Astrocyte (in vitro differentiated cells and primary cell): ENCODE measurements at regions not wholly inside any gene's neighbourhood (a gene's known extent, or its start where the extent isn't known, plus 50 kb on each side); places are given as distances from the start of the nearest gene placed in this dataset.

ENCODE experiments used
- DNase-seq: peaks from one replicate; pipeline ENCODE4 v3.0.0-alpha.2; 2010; ENCODE audit warnings: low read depth
- FAIRE-seq: peaks from 2 replicates; lab custom pipeline; 2011; peaks lifted over from hg19 to GRCh38; lab: Jason Lieb, UNC
- H2AFZ ChIP-seq: 2 replicates; pipeline ENCODE4 v1.6.0; 2012; ENCODE audit warnings: low read depth, low read length, inconsistent platforms
- H3K27ac ChIP-seq: 2 replicates; pipeline ENCODE4 v1.5.1; 2011; ENCODE audit warnings: low read depth, low read length, inconsistent platforms
- H3K27me3 ChIP-seq: 2 replicates; pipeline ENCODE4 v1.6.0; 2011; ENCODE audit warnings: low read length, inconsistent platforms; ENCODE audit not compliant: insufficient read depth
- H3K36me3 ChIP-seq: 2 replicates; pipeline ENCODE4 v1.5.1; 2011; ENCODE audit warnings: low read length, inconsistent platforms; ENCODE audit not compliant: insufficient read depth
- H3K4me1 ChIP-seq: 2 replicates; pipeline ENCODE4 v1.5.1; 2011; ENCODE audit warnings: low read length, inconsistent platforms; ENCODE audit not compliant: insufficient read depth
- H3K4me2 ChIP-seq: 2 replicates; pipeline ENCODE4 v1.6.0; 2012; ENCODE audit warnings: low read length, inconsistent platforms
- H3K4me3 ChIP-seq: 2 replicates; pipeline ENCODE4 v1.5.1; 2011; ENCODE audit warnings: low read depth, mild to moderate bottlenecking, low read length, inconsistent platforms; ENCODE audit not compliant: insufficient read depth
- H3K79me2 ChIP-seq: 2 replicates; pipeline ENCODE4 v1.6.0; 2012; ENCODE audit warnings: mild to moderate bottlenecking, low read length, inconsistent platforms; ENCODE audit not compliant: insufficient read depth
- H3K9ac ChIP-seq: 2 replicates; pipeline ENCODE4 v1.6.0; 2012; ENCODE audit warnings: mild to moderate bottlenecking, low read length, inconsistent platforms
- H3K9me3 ChIP-seq: 2 replicates; pipeline ENCODE4 v1.5.1; 2012; ENCODE audit warnings: low read depth, mild to moderate bottlenecking, low read length, inconsistent platforms; ENCODE audit not compliant: insufficient read depth
- H4K20me1 ChIP-seq: 2 replicates; pipeline ENCODE4 v1.6.0; 2012; ENCODE audit warnings: low read length, inconsistent platforms; ENCODE audit not compliant: insufficient read depth
- H3K27ac Mint-ChIP-seq: one replicate; pipeline ENCODE4 v1.8.0; 2021; ENCODE audit warnings: mild to moderate bottlenecking, mixed read lengths; ENCODE audit not compliant: unreplicated experiment
- H3K27me3 Mint-ChIP-seq: one replicate; pipeline ENCODE4 v1.8.0; 2021; ENCODE audit warnings: low read depth, mixed read lengths; ENCODE audit not compliant: unreplicated experiment
- H3K36me3 Mint-ChIP-seq: one replicate; pipeline ENCODE4 v1.8.0; 2021; ENCODE audit warnings: low read depth, mixed read lengths; ENCODE audit not compliant: unreplicated experiment
- H3K4me1 Mint-ChIP-seq: one replicate; pipeline ENCODE4 v1.8.0; 2021; ENCODE audit warnings: low read depth, mixed read lengths; ENCODE audit not compliant: unreplicated experiment
- H3K4me3 Mint-ChIP-seq: one replicate; pipeline ENCODE4 v1.8.0; 2021; ENCODE audit warnings: mild to moderate bottlenecking, moderate library complexity, mixed read lengths; ENCODE audit not compliant: unreplicated experiment
- H3K9me3 Mint-ChIP-seq: one replicate; pipeline ENCODE4 v1.8.0; 2021; ENCODE audit warnings: mild to moderate bottlenecking, mixed read lengths; ENCODE audit not compliant: unreplicated experiment
- EZH2 ChIP-seq: IDR thresholded peaks from 2 replicates; pipeline ENCODE4 v1.6.1; 2012; ENCODE audit warnings: mild to moderate bottlenecking, low read length, inconsistent platforms; ENCODE audit not compliant: insufficient read depth
- TF ChIP-seq, protein P1 (sequence below): IDR thresholded peaks from 2 replicates; pipeline ENCODE4 v1.5.1; 2011; ENCODE audit warnings: low read depth, mild to moderate bottlenecking, inconsistent platforms, low read length, moderate library complexity; ENCODE audit not compliant: insufficient read depth

DNA sequence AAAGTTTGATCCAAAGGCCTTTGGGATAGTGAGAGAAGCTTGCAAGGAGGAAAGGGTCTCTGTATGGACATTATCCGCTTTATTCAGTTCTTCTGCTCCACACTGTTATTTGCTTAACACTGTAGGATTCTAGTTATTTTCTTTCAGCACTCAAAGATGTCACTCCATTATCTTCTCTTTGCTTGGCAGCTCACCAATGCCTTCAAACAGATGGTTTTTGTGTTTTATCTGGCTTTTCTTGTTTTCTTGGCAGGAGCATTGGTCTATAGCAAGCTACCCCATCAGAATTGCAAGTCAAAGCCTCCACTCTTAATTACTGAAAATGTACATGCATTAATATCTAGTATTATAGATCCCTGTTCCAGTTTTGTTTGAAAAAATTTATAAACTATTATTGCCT is 138.8 kb downstream of the EVA1A start:
- H3K9me3 Mint-ChIP-seq, result no peaks in the 10 kb centered on the region
- H3K27me3 Mint-ChIP-seq, result peaks cover 4% of the 10 kb centered on the region
- Histone ChIP-seq H3K9me3 (no peaks in the 10 kb centered on the region), H3K9ac (no peak overlapping the region), H3K4me2 (no peak overlapping the region), H3K4me1 (no peaks in the 10 kb centered on the region), H3K27me3 (no peaks in the 10 kb centered on the region), H2AFZ (no peak overlapping the region), H3K27ac (no peak overlapping the region), H3K36me3 (no peaks in the 10 kb centered on the region), H3K79me2 (no peaks in the 10 kb centered on the region), H4K20me1 (no peaks in the 10 kb centered on the region), H3K4me3 (no peak overlapping the region)
- H3K4me3 Mint-ChIP-seq, result no peak overlapping the region
- DNase-seq (no peak), FAIRE-seq (no peak)
- no peak overlapping the region for H3K27ac Mint-ChIP-seq
- no peaks in the 10 kb centered on the region for H3K4me1 Mint-ChIP-seq
- H3K36me3 Mint-ChIP-seq, result no peaks in the 10 kb centered on the region
- TF ChIP-seq, protein P1, sequence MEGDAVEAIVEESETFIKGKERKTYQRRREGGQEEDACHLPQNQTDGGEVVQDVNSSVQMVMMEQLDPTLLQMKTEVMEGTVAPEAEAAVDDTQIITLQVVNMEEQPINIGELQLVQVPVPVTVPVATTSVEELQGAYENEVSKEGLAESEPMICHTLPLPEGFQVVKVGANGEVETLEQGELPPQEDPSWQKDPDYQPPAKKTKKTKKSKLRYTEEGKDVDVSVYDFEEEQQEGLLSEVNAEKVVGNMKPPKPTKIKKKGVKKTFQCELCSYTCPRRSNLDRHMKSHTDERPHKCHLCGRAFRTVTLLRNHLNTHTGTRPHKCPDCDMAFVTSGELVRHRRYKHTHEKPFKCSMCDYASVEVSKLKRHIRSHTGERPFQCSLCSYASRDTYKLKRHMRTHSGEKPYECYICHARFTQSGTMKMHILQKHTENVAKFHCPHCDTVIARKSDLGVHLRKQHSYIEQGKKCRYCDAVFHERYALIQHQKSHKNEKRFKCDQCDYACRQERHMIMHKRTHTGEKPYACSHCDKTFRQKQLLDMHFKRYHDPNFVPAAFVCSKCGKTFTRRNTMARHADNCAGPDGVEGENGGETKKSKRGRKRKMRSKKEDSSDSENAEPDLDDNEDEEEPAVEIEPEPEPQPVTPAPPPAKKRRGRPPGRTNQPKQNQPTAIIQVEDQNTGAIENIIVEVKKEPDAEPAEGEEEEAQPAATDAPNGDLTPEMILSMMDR, result no peak
- no peak for TF ChIP-seq EZH2

DNA sequence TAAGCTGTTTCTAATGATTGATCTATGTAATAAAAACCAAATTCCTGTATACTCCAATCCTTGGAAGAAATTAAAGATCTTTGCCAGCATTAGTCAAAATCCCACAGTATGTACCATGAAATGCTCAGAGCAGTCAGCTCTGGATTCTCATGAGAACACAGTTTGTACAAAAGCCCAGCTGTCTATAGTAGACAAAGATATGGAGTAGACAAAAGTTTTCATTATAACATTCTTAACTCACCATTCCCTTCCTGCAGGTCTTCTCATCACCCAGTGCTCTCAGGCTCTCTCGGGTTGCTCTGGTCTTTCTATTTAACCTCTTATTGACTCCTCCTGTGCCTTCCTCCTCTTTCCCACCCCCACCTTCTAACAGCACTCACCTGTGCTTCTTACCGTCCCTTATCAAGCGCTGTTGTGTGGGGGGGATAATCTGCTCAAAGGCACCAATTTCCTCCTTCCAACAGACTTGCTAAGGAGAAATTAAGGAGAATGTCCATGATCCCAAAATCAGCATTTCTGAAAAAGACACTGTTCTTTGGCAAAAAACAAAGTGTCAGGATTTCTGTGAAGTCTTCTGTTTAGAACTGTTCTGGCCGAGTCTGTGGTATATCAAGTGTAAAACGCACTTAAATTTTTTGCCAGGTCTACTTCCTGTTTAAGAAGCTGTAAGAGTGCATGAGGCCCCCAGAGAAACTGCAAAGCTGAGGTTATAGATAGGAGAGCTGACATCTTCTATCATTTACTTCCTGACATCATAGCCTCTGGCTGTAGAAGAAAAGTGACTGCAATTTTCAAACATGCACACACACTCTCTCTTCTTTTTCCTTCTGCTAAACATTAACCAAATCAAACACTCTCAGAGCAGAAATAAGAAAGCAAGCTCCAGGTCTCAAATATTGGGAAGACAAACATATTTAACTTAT is 144.1 kb downstream of the EVA1A start:
- Mint-ChIP-seq H3K4me3 (no peak overlapping the region), H3K36me3 (no peaks in the 10 kb centered on the region), H3K4me1 (peaks cover 7% of the 10 kb centered on the region), H3K9me3 (no peaks in the 10 kb centered on the region), H3K27ac (no peak overlapping the region), H3K27me3 (peaks cover 4% of the 10 kb centered on the region)
- H3K36me3 ChIP-seq, result no peaks in the 10 kb centered on the region
- no peaks in the 10 kb centered on the region for H3K79me2 ChIP-seq
- no peak overlapping the region for H2AFZ ChIP-seq
- H3K9ac ChIP-seq, result no peak overlapping the region
- no peaks in the 10 kb centered on the region for H4K20me1 ChIP-seq
- no peaks in the 10 kb centered on the region for H3K27me3 ChIP-seq
- H3K27ac ChIP-seq, result no peak overlapping the region
- H3K4me1 ChIP-seq, result no peaks in the 10 kb centered on the region
- TF ChIP-seq EZH2, result no peak
- TF ChIP-seq, protein P1, result no peak
- H3K4me2 ChIP-seq, result no peak overlapping the region
- DNase-seq, result no peak
- no peaks in the 10 kb centered on the region for H3K9me3 ChIP-seq
- no peak overlapping the region for H3K4me3 ChIP-seq
- no peak for FAIRE-seq

DNA sequence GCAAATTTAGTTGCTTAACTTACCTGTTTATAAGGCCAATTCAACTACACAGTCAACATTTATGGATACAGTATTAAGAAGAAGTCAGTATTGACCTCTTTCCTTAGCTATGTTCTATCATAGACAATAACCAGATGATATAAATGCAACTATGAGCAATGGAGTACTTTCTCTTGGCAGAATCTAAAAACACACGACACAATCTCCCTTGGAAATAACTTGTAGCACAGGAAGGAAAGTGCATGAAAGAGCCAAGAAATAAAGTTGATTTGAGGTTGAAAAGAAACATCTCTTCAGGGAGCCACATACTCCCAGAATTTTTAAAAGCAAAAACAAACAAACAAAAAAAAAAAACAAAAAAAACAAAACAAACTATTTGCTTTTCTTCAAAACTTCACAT is 145.0 kb downstream of the EVA1A start:
- no peaks in the 10 kb centered on the region for H3K9me3 Mint-ChIP-seq
- Histone ChIP-seq H3K9ac (no peak overlapping the region), H3K27ac (no peak overlapping the region), H3K4me2 (no peak overlapping the region), H3K4me3 (no peak overlapping the region), H3K36me3 (no peaks in the 10 kb centered on the region), H3K27me3 (no peaks in the 10 kb centered on the region), H2AFZ (no peak overlapping the region), H3K79me2 (no peaks in the 10 kb centered on the region), H4K20me1 (no peaks in the 10 kb centered on the region), H3K9me3 (no peaks in the 10 kb centered on the region), H3K4me1 (no peaks in the 10 kb centered on the region)
- FAIRE-seq (no peak), DNase-seq (no peak)
- H3K27me3 Mint-ChIP-seq, result no peaks in the 10 kb centered on the region
- no peaks in the 10 kb centered on the region for H3K36me3 Mint-ChIP-seq
- H3K27ac Mint-ChIP-seq, result no peak overlapping the region
- H3K4me1 Mint-ChIP-seq, result peaks cover 7% of the 10 kb centered on the region
- TF ChIP-seq, protein P1, result no peak
- TF ChIP-seq EZH2, result no peak
- H3K4me3 Mint-ChIP-seq, result no peak overlapping the region
